ENCODE measurements at regions not wholly inside any gene's neighbourhood (a gene's known extent, or its start where the extent isn't known, plus 50 kb on each side); places are given as distances from the start of the nearest gene placed in this dataset.
"Not testable (repeated sequence)": the region's sequence is repeated elsewhere in the genome, so short reads cannot be mapped to it uniquely, and the experiment has no call there.

- DNase-seq: no peak
- TF ChIP-seq CTCF (IDR thresholded peaks at IDR 0.05): no peak
- no peak for TF ChIP-seq POLR2A (IDR thresholded peaks at IDR 0.05)
- no peaks in the 10 kb centered on the region for H3K36me3 ChIP-seq
- 71 to 81% methylated on average over 5 of the region's 5 CpGs for WGBS, 2 donors
- no peaks in the 10 kb centered on the region for H3K27me3 ChIP-seq
- no peaks in the 10 kb centered on the region for H3K9me3 ChIP-seq
- intact Hi-C loops (cut with DNase I): no loop called here
- H3K27ac ChIP-seq: no peak overlapping the region
- H3K4me1 ChIP-seq: no peaks in the 10 kb centered on the region
- no peak overlapping the region for H3K4me3 ChIP-seq
Measured at GRCh38 chr5:145450286-145450885, 384.8 kb downstream of the PRELID2 start.

DNA sequence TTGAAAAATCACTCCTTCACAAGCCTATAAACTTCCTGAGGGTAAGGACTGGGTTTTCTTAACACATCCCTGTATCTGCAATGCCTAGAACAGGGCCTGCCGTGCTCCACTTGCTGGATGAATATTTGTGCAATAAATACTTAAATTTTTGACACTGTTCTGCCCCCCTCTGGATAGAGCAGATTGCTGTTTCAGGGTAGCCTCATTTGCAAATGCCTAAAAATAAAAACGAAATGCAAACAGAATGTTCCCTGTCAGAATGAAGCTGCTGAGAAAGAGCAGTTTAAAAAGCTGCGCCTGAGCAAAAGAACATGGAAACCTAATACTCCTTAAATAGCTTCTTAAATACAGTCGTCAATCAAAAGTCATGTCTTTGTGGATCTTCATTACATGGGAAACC, 385.3 kb downstream of the PRELID2 start:
- H3K27me3 ChIP-seq: no peaks in the 10 kb centered on the region
- H3K36me3 ChIP-seq: no peaks in the 10 kb centered on the region
- no peak overlapping the region for H3K27ac ChIP-seq
- H3K4me1 ChIP-seq: no peaks in the 10 kb centered on the region
- no peak overlapping the region for H3K4me3 ChIP-seq
- DNase-seq: no peak
- TF ChIP-seq CTCF (IDR thresholded peaks at IDR 0.05): no peak
- TF ChIP-seq POLR2A (IDR thresholded peaks at IDR 0.05): no peak
- 68 to 71% methylated on average over 4 of the region's 4 CpGs for WGBS, 2 donors
- intact Hi-C loops (cut with DNase I): no loop called here
- no peaks in the 10 kb centered on the region for H3K9me3 ChIP-seq

- H3K27me3 ChIP-seq; H3K27ac ChIP-seq; H3K4me3 ChIP-seq; DNase-seq; H3K9me3 ChIP-seq; intact Hi-C loops (cut with DNase I); H3K36me3 ChIP-seq: not testable (repeated sequence)
- H3K4me1 ChIP-seq: peaks cover 0 to 18% (median 4%) of the 10 kb centered on the region in 3 donors
- WGBS, 2 donors: 77 to 80% methylated on average over 3 of the region's 3 CpGs
Measured at GRCh38 chr5:145446875-145447274, 388.3 kb downstream of the PRELID2 start.

GRCh38 chr5:145446412-145446811, 388.7 kb downstream of the PRELID2 start:
- Histone ChIP-seq H3K27me3 (no peaks in the 10 kb centered on the region), H3K9me3 (no peaks in the 10 kb centered on the region), H3K27ac (no peak overlapping the region), H3K4me3 (no peak overlapping the region), H3K36me3 (no peaks in the 10 kb centered on the region), H3K4me1 (peaks cover 0 to 18% (median 4%) of the 10 kb centered on the region in 3 donors)
- 82 to 84% methylated on average over 5 of the region's 5 CpGs for WGBS, 2 donors
- intact Hi-C loops (cut with DNase I): no loop called here
- no peak for TF ChIP-seq POLR2A (IDR thresholded peaks at IDR 0.05)
- TF ChIP-seq CTCF (IDR thresholded peaks at IDR 0.05): no peak
- DNase-seq: no peak

- intact Hi-C loops (cut with DNase I): no loop called here
- no peak for TF ChIP-seq CTCF (IDR thresholded peaks at IDR 0.05)
- no peak for TF ChIP-seq POLR2A (IDR thresholded peaks at IDR 0.05)
- WGBS, 2 donors: 39 to 73% methylated on average over 2 of the region's 2 CpGs
- H3K36me3 ChIP-seq: no peaks in the 10 kb centered on the region
- peaks cover 0 to 18% (median 4%) of the 10 kb centered on the region in 3 donors for H3K4me1 ChIP-seq
- no peak for DNase-seq
- no peaks in the 10 kb centered on the region for H3K27me3 ChIP-seq
- no peaks in the 10 kb centered on the region for H3K9me3 ChIP-seq
- no peak overlapping the region for H3K27ac ChIP-seq
- H3K4me3 ChIP-seq: no peak overlapping the region
Measured at GRCh38 chr5:145445027-145445426, 390.1 kb downstream of the PRELID2 start.

DNA sequence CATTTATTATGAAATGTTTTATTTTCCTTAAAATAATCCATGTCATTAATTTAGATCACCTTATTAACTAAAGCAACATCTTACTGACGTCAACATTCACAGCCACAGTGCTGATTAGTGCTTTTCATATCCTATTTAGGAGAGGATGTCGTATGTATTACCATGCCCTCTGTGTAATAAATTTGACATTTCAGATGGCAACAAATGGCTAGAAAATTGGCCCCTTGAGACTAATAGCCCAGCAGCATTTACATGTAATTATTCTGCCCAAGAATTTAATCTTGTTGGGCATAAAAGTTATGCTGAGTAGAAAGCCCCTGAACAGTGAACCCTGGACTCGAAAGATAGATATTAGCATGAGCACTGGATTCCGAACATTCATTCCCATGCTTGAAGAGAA, 391.2 kb downstream of the PRELID2 start:
- WGBS, 2 donors: 77 to 80% methylated on average over 4 of the region's 4 CpGs
- TF ChIP-seq CTCF (IDR thresholded peaks at IDR 0.05) (no peak), POLR2A (IDR thresholded peaks at IDR 0.05) (no peak)
- Histone ChIP-seq H3K27me3 (no peaks in the 10 kb centered on the region), H3K4me3 (no peak overlapping the region), H3K4me1 (peaks cover 0 to 18% (median 4%) of the 10 kb centered on the region in 3 donors), H3K27ac (no peak overlapping the region), H3K9me3 (no peaks in the 10 kb centered on the region), H3K36me3 (no peaks in the 10 kb centered on the region)
- intact Hi-C loops (cut with DNase I): no loop called here
- DNase-seq: no peak

Data from esophagus squamous epithelium (tissue), 5 donors.